B cell (primary cell): ENCODE measurements at regions not wholly inside any gene's neighbourhood (a gene's known extent, or its start where the extent isn't known, plus 50 kb on each side); places are given as distances from the start of the nearest gene placed in this dataset.

Experiments used
- ATAC-seq: fragments of 200-7000 bp; cut with Tn5 transposase; one replicate; pipeline ENCODE4 v1.10.0; 2021; ENCODE audit warnings: low read depth, mild to moderate bottlenecking, moderate number of reproducible peaks, moderate library complexity
- CTCF ChIA-PET: fragments of 350-600 bp; sonication (Branson Sonifier 250); formaldehyde crosslinking; loops from one replicate; lab custom pipeline; 2021; ENCODE audit warnings: antibody characterized with exemption, inconsistent platforms; lab: Charles Lee
- POLR2A ChIA-PET: fragments of 350-600 bp; sonication (Branson Sonifier 250); formaldehyde crosslinking; loops from one replicate; lab custom pipeline; 2021; ENCODE audit warnings: antibody characterized with exemption; lab: Charles Lee
- DNase-seq: peaks from one replicate; pipeline ENCODE4 v3.0.0; 2013
- H2AFZ ChIP-seq: 2 replicates; pipeline ENCODE4 v1.6.1; 2012; ENCODE audit warnings: mild to moderate bottlenecking, low read depth, low read length; ENCODE audit not compliant: insufficient read depth, poor library complexity, severe bottlenecking
- H3K27ac ChIP-seq, 2 donors: 1 replicate in 1 of 2; 2 replicates in 1 of 2; pipeline ENCODE4 v1.5.1; 2012 to 2013; ENCODE audit warnings: low read length in 2 of 2, mild to moderate bottlenecking in 2 of 2, moderate library complexity in 1 of 2
- H3K27me3 ChIP-seq, 4 experiments: fragments of 200-600 bp in 1 of 4; sonication (generic) in 1 of 4; replicated peaks in 1 of 4; 1 replicate in 2 of 4; 2 replicates in 2 of 4; pipeline versions ENCODE4 v1.6.1 to v1.7.0; 2013 to 2016; ENCODE audit warnings: low read length in 3 of 4, mild to moderate bottlenecking in 2 of 4, mixed read lengths in 1 of 4, moderate library complexity in 1 of 4; ENCODE audit not compliant: insufficient read depth in 4 of 4, control insufficient read depth in 3 of 4; ENCODE audit errors: control extremely low read depth in 1 of 4
- H3K36me3 ChIP-seq, 2 experiments: replicated peaks in 1 of 2; 1 replicate in 1 of 2; 2 replicates in 1 of 2; pipeline versions ENCODE4 v1.6.1 to v1.7.1; 2013; ENCODE audit warnings: low read length in 1 of 2; ENCODE audit not compliant: insufficient read depth in 2 of 2, control insufficient read depth in 1 of 2; ENCODE audit errors: control extremely low read depth in 1 of 2, extremely low read depth in 1 of 2
- H3K4me1 ChIP-seq, 2 donors: fragments of 200-600 bp in 1 of 2; sonication (generic) in 1 of 2; 1 replicate in 1 of 2; 2 replicates in 1 of 2; pipeline versions ENCODE4 v1.5.1 to v1.6.1; 2013 to 2017; ENCODE audit warnings: low read length in 2 of 2; ENCODE audit not compliant: control insufficient read depth in 2 of 2, insufficient read depth in 2 of 2
- H3K4me2 ChIP-seq: replicated peaks from 2 replicates; pipeline ENCODE3; 2012; ENCODE audit warnings: mild to moderate bottlenecking, low read depth, low read length; ENCODE audit not compliant: poor library complexity, severe bottlenecking
- H3K4me3 ChIP-seq, 5 experiments: fragments of 200-600 bp in 1 of 5; sonication (generic) in 1 of 5; 1 replicate in 3 of 5; 2 replicates in 2 of 5; pipeline versions ENCODE4 v1.5.1 to v1.7.0; 2011 to 2016; ENCODE audit warnings: low read length in 4 of 5, mild to moderate bottlenecking in 4 of 5, low read depth in 2 of 5, control low read depth in 1 of 5, moderate library complexity in 1 of 5; ENCODE audit not compliant: insufficient read depth in 1 of 5; ENCODE audit errors: control extremely low read depth in 1 of 5, extremely low read depth in 1 of 5
- H3K79me2 ChIP-seq: fragments of 200-600 bp; sonication (generic); one replicate; pipeline ENCODE4 v1.6.0; 2016; ENCODE audit warnings: low read length; ENCODE audit not compliant: control insufficient read depth, insufficient read depth
- H3K9ac ChIP-seq: fragments of 200-600 bp; sonication (generic); 2 replicates; pipeline ENCODE4 v1.6.1; 2017; ENCODE audit warnings: mild to moderate bottlenecking, low read length, moderate library complexity
- H3K9me3 ChIP-seq, 3 donors: one replicate each; pipeline versions ENCODE4 v1.6.1 to v1.7.1; 2013; ENCODE audit warnings: low read length in 2 of 3; ENCODE audit not compliant: control insufficient read depth in 2 of 3, insufficient read depth in 1 of 3; ENCODE audit errors: control extremely low read depth in 1 of 3
- H4K20me1 ChIP-seq: 2 replicates; pipeline ENCODE4 v1.6.0; 2012; ENCODE audit warnings: mild to moderate bottlenecking, low read length; ENCODE audit not compliant: insufficient read depth, control insufficient read depth, poor library complexity, severe bottlenecking
- H3K27ac Mint-ChIP-seq: one replicate; pipeline ENCODE4 v1.8.0; 2021; ENCODE audit warnings: mixed read lengths
- H3K27me3 Mint-ChIP-seq: one replicate; pipeline ENCODE4 v1.8.0; 2021; ENCODE audit warnings: mixed read lengths
- H3K4me1 Mint-ChIP-seq: one replicate; pipeline ENCODE4 v1.8.0; 2021; ENCODE audit warnings: mixed read lengths
- H3K4me3 Mint-ChIP-seq: one replicate; pipeline ENCODE4 v1.8.0; 2021; ENCODE audit warnings: mixed read lengths
- H3K9me3 Mint-ChIP-seq: one replicate; pipeline ENCODE4 v1.8.0; 2022; ENCODE audit warnings: mixed read lengths; ENCODE audit not compliant: insufficient read depth
- CTCF ChIP-seq: fragments of 200-600 bp; IDR thresholded peaks from one replicate; pipeline ENCODE4 v1.8.0; 2022; ENCODE audit warnings: antibody characterized with exemption, mild to moderate bottlenecking
- EZH2 ChIP-seq: IDR thresholded peaks from 2 replicates; pipeline ENCODE4 v1.6.1; 2012; ENCODE audit warnings: borderline replicate concordance, low read depth, mild to moderate bottlenecking, moderate library complexity, low read length; ENCODE audit not compliant: insufficient read depth, poor library complexity, severe bottlenecking
- WGBS: methylation state at CpG from one replicate; pipeline ENCODE4 v1.1.5; 2013; ENCODE audit warnings: missing lambda C conversion rate; ENCODE audit not compliant: insufficient coverage; 5-methylcytosine and 5-hydroxymethylcytosine counted together
- intact Hi-C: fragments of 100-400 bp; cut with micrococcal nuclease; formaldehyde crosslinking; loops from one replicate; pipeline ENCODE4 v1.10.0; 2022

GRCh38 chr5:27328480-27328879, 290.1 kb upstream of the CDH9 start:
- H3K27ac Mint-ChIP-seq, result no peak overlapping the region
- H3K4me1 ChIP-seq, result no peaks in the 10 kb centered on the region
- H3K79me2 ChIP-seq, result no peaks in the 10 kb centered on the region
- H3K4me3 ChIP-seq, result no peak overlapping the region
- H3K9me3 Mint-ChIP-seq, result no peaks in the 10 kb centered on the region
- POLR2A ChIA-PET, result no interaction called here
- TF ChIP-seq CTCF (no peak), EZH2 (no peak)
- no peak for ATAC-seq
- no peak overlapping the region for H3K4me3 Mint-ChIP-seq
- intact Hi-C loops, result no loop called here
- DNase-seq, result no peak
- H3K27me3 ChIP-seq, result no peaks in the 10 kb centered on the region
- no peaks in the 10 kb centered on the region for H3K4me1 Mint-ChIP-seq
- 100% methylated on average over 2 of the region's 4 CpGs for WGBS
- H4K20me1 ChIP-seq, result no peaks in the 10 kb centered on the region
- no peaks in the 10 kb centered on the region for H3K27me3 Mint-ChIP-seq
- no peaks in the 10 kb centered on the region for H3K36me3 ChIP-seq
- H3K9me3 ChIP-seq, result peaks cover 0 to 7% (median 2%) of the 10 kb centered on the region in 3 donors
- no peak overlapping the region for H2AFZ ChIP-seq
- CTCF ChIA-PET, result interaction anchor here (0.6 kb wide), 1 partner anchor 62 kb away, joined by 3 read pairs; no protein-coding TSS in a partner anchor
- no peak overlapping the region for H3K27ac ChIP-seq
- H3K9ac ChIP-seq, result no peak overlapping the region
- H3K4me2 ChIP-seq, result no peak overlapping the region

- Histone ChIP-seq H3K9ac (no peak overlapping the region), H3K4me2 (no peak overlapping the region), H3K4me1 (no peaks in the 10 kb centered on the region), H2AFZ (no peak overlapping the region), H3K36me3 (no peaks in the 10 kb centered on the region), H3K27ac (no peak overlapping the region), H3K79me2 (no peaks in the 10 kb centered on the region), H3K9me3 (peaks cover 0 to 2% (median 0%) of the 10 kb centered on the region in 3 donors), H4K20me1 (no peaks in the 10 kb centered on the region), H3K27me3 (no peaks in the 10 kb centered on the region), H3K4me3 (no peak overlapping the region)
- no peak overlapping the region for H3K27ac Mint-ChIP-seq
- H3K4me1 Mint-ChIP-seq, result no peaks in the 10 kb centered on the region
- no peaks in the 10 kb centered on the region for H3K9me3 Mint-ChIP-seq
- CTCF ChIA-PET, result no interaction called here
- DNase-seq (no peak), ATAC-seq (no peak)
- POLR2A ChIA-PET, result no interaction called here
- TF ChIP-seq EZH2, result no peak
- no peak for TF ChIP-seq CTCF
- no peaks in the 10 kb centered on the region for H3K27me3 Mint-ChIP-seq
- intact Hi-C loops, result no loop called here
- H3K4me3 Mint-ChIP-seq, result no peak overlapping the region
These were observed 287.1 kb upstream of the CDH9 start for GRCh38 chr5:27325513-27325912.
